OCI-LY7 (cell line): ENCODE measurements at regions not wholly inside any gene's neighbourhood (a gene's known extent, or its start where the extent isn't known, plus 50 kb on each side); places are given as distances from the start of the nearest gene placed in this dataset.

Source experiments
- BruUV-seq: library from RNA; stranded (reverse); fragments of 400-500 nt; replicated peaks from 2 replicates; lab custom pipeline; 2021; lab: Mats Ljungman, UMichigan
- CTCF ChIA-PET: fragments of 300-600 bp; sonication (Branson Sonifier 250); formaldehyde crosslinking; loops from one replicate; lab custom pipeline; 2022; ENCODE audit warnings: antibody characterized with exemption; ENCODE audit not compliant: unreplicated experiment; lab: Charles Lee
- POLR2A ChIA-PET: fragments of 300-600 bp; sonication (Branson Sonifier 250); formaldehyde crosslinking; loops from one replicate; lab custom pipeline; 2022; ENCODE audit warnings: antibody characterized with exemption; lab: Charles Lee
- DNase-seq: peaks from one replicate; pipeline ENCODE4 v3.0.0-alpha.2; 2015; ENCODE audit warnings: low spot score
- H2AFZ ChIP-seq: fragments of 200-600 bp; sonication (generic), shearing (Covaris generic); 2 replicates; pipeline ENCODE4 v1.6.1; 2014; ENCODE audit warnings: mild to moderate bottlenecking, antibody characterized with exemption, low read length, moderate library complexity
- H3K27ac ChIP-seq: fragments of 200-600 bp; sonication (generic); 2 replicates; pipeline ENCODE4 v1.5.1; 2014; ENCODE audit warnings: mixed run types, low read depth, mild to moderate bottlenecking, moderate library complexity, low read length, inconsistent platforms; ENCODE audit not compliant: poor library complexity, severe bottlenecking
- H3K36me3 ChIP-seq: fragments of 200-600 bp; sonication (generic); 2 replicates; pipeline ENCODE4 v1.6.1; 2014; ENCODE audit warnings: mild to moderate bottlenecking, antibody characterized with exemption, low read length, moderate library complexity, mixed read lengths; ENCODE audit not compliant: insufficient read depth
- H3K4me1 ChIP-seq: fragments of 200-600 bp; sonication (generic); 2 replicates; pipeline ENCODE4 v1.5.1; 2014; ENCODE audit warnings: mild to moderate bottlenecking, low read length; ENCODE audit not compliant: insufficient read depth, poor library complexity, severe bottlenecking
- H3K4me2 ChIP-seq: fragments of 200-600 bp; sonication (generic); 2 replicates; pipeline ENCODE4 v1.6.1; 2014; ENCODE audit warnings: mild to moderate bottlenecking, low read length
- H3K4me3 ChIP-seq: fragments of 200-600 bp; sonication (generic); 2 replicates; pipeline ENCODE4 v1.5.1; 2014; ENCODE audit warnings: mild to moderate bottlenecking, low read depth, low read length; ENCODE audit not compliant: poor library complexity, severe bottlenecking
- H3K79me2 ChIP-seq: fragments of 200-600 bp; sonication (generic); 2 replicates; pipeline ENCODE4 v1.6.1; 2016; ENCODE audit warnings: low read depth, mild to moderate bottlenecking, low read length, moderate library complexity, mixed read lengths; ENCODE audit not compliant: insufficient read depth
- H3K9me2 ChIP-seq: fragments of 200-600 bp; sonication (generic); 2 replicates; pipeline ENCODE4 v1.6.1; 2016; ENCODE audit warnings: mild to moderate bottlenecking, low read length, mixed read lengths; ENCODE audit not compliant: insufficient read depth
- H3K9me3 ChIP-seq: fragments of 200-600 bp; sonication (generic); 2 replicates; pipeline ENCODE4 v1.6.1; 2014; ENCODE audit warnings: mild to moderate bottlenecking, mixed run types, low read length, mixed read lengths
- H4K20me1 ChIP-seq: fragments of 200-600 bp; sonication (generic); 2 replicates; pipeline ENCODE4 v1.6.1; 2014; ENCODE audit warnings: mild to moderate bottlenecking, antibody characterized with exemption, low read length, moderate library complexity, mixed read lengths; ENCODE audit not compliant: insufficient read depth
- CTCF ChIP-seq: fragments of 200-600 bp; sonication (generic); conservative IDR thresholded peaks from 2 replicates; pipeline ENCODE4 v1.5.1; 2014; ENCODE audit warnings: mild to moderate bottlenecking, antibody characterized with exemption, low read length, moderate library complexity, mixed read lengths
- EZH2phosphoT487 ChIP-seq: fragments of 200-600 bp; sonication (generic); IDR thresholded peaks from 2 replicates; pipeline ENCODE4 v1.6.1; 2018; ENCODE audit warnings: low read depth, borderline replicate concordance, mild to moderate bottlenecking, mixed run types, antibody characterized with exemption, low read length, moderate library complexity, mixed read lengths
- intact Hi-C: fragments of 100-400 bp; cut with micrococcal nuclease; formaldehyde crosslinking; loops from one replicate; pipeline ENCODE4 v1.10.0; 2022; ENCODE audit not compliant: unreplicated experiment

DNA sequence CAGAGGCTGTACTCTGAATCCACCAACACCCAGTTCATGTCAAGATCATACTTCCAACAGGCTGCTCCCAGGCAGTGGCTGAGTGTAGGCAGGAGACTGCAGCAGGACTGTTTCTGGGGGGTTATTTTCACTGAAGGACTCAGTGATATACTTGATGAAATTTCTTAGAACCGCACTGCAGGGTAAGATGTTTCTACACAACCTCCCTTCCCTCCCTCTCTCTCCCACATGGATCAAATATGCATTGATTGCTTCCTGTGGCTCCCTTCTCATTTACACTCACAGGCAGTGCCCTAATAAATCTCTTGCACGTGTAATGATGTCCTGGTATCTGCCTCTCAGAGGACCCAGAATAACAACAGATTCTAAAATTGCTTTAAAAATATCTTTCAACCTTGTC lies 251.3 kb upstream of the CCDC179 start:
- no peak overlapping the region for H3K4me3 ChIP-seq
- no peaks in the 10 kb centered on the region for H4K20me1 ChIP-seq
- TF ChIP-seq CTCF (no peak), EZH2phosphoT487 (no peak)
- no peak overlapping the region for H3K4me2 ChIP-seq
- no peaks in the 10 kb centered on the region for H3K36me3 ChIP-seq
- no peaks in the 10 kb centered on the region for H3K79me2 ChIP-seq
- ChIA-PET POLR2A (no interaction called here), CTCF (no interaction called here)
- no peaks in the 10 kb centered on the region for H3K9me2 ChIP-seq
- intact Hi-C loops = no loop called here
- no peak for DNase-seq
- no peak overlapping the region for H3K27ac ChIP-seq
- no peak overlapping the region for H2AFZ ChIP-seq
- BruUV-seq = no TSS peak
- H3K9me3 ChIP-seq = no peaks in the 10 kb centered on the region
- H3K4me1 ChIP-seq = no peaks in the 10 kb centered on the region

- POLR2A ChIA-PET = no interaction called here
- Histone ChIP-seq H3K79me2 (no peaks in the 10 kb centered on the region), H3K36me3 (no peaks in the 10 kb centered on the region), H2AFZ (no peak overlapping the region), H4K20me1 (no peaks in the 10 kb centered on the region), H3K9me2 (no peaks in the 10 kb centered on the region), H3K4me1 (no peaks in the 10 kb centered on the region), H3K27ac (no peak overlapping the region), H3K4me3 (no peak overlapping the region), H3K9me3 (no peaks in the 10 kb centered on the region), H3K4me2 (no peak overlapping the region)
- CTCF ChIA-PET = no interaction called here
- no peak for DNase-seq
- intact Hi-C loops = no loop called here
- BruUV-seq = no TSS peak
- TF ChIP-seq EZH2phosphoT487 (no peak), CTCF (no peak)
These were observed 252.1 kb upstream of the CCDC179 start for GRCh38 chr11:23112390-23112789.

- Histone ChIP-seq H4K20me1 (no peaks in the 10 kb centered on the region), H3K9me3 (no peaks in the 10 kb centered on the region), H3K9me2 (no peaks in the 10 kb centered on the region), H3K79me2 (no peaks in the 10 kb centered on the region), H3K4me2 (no peak overlapping the region), H3K27ac (no peak overlapping the region), H3K4me3 (no peak overlapping the region), H2AFZ (no peak overlapping the region), H3K36me3 (no peaks in the 10 kb centered on the region), H3K4me1 (no peaks in the 10 kb centered on the region)
- intact Hi-C loops = no loop called here
- DNase-seq = peak; percentile 34
- ChIA-PET CTCF (no interaction called here), POLR2A (no interaction called here)
- TF ChIP-seq EZH2phosphoT487 (no peak), CTCF (peak; percentile 81)
- BruUV-seq = no TSS peak
These were observed 253.0 kb upstream of the CCDC179 start for GRCh38 chr11:23112987-23113886.
